Upper lobe of right lung (tissue), 1 donor: ENCODE measurements at regions not wholly inside any gene's neighbourhood (a gene's known extent, or its start where the extent isn't known, plus 50 kb on each side); places are given as distances from the start of the nearest gene placed in this dataset.

Experiments used
- ATAC-seq: fragments of 200-7000 bp; cut with Tn5 transposase; one replicate; pipeline ENCODE4 v1.9.1; 2020; ENCODE audit warnings: mild to moderate bottlenecking, moderate library complexity
- DNase-seq: peaks from one replicate; pipeline ENCODE4 v3.0.0-alpha.2; 2020
- H3K27ac ChIP-seq: fragments of 200-600 bp; one replicate; pipeline ENCODE4 v1.8.0; 2022
- H3K27me3 ChIP-seq: fragments of 200-600 bp; one replicate; pipeline ENCODE4 v1.8.0; 2022; ENCODE audit warnings: mild to moderate bottlenecking
- H3K36me3 ChIP-seq: fragments of 200-600 bp; one replicate; pipeline ENCODE4 v1.8.0; 2022
- H3K4me1 ChIP-seq: fragments of 200-600 bp; one replicate; pipeline ENCODE4 v1.8.0; 2022
- H3K4me3 ChIP-seq: fragments of 200-600 bp; one replicate; pipeline ENCODE4 v1.8.0; 2022; ENCODE audit warnings: mild to moderate bottlenecking
- H3K9me3 ChIP-seq: fragments of 200-600 bp; one replicate; pipeline ENCODE4 v1.8.0; 2022
- intact Hi-C: fragments of 100-400 bp; cut with DNase I; formaldehyde crosslinking; loops from one replicate; pipeline ENCODE4 v1.11.0; 2022
- TF ChIP-seq, protein P1 (sequence below): fragments of 200-600 bp; IDR thresholded peaks from one replicate; pipeline ENCODE4 v1.8.0; 2022; ENCODE audit warnings: antibody characterized with exemption
- donor health status: DM: no; HTN: yes; CAD: no; lungs with severe emphysema.

DNA sequence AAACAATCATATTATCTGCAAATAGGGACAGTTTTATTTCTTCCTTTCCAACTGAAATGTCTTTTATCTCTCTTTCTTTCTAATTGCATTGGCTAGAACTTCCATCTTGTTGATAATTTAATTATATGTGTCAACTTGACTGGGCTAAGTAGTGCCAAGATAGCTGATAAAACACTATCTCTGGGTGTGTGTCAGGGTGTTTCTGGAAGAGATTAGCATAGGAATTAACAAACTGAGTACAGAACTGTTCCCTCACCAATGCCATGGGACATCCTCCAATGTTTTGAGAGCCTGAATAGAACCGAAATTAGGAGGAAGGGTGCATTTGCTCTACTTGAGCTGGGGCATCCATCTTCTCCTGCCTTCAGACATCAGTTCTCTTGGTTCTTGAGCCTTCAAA lies 1027.2 kb downstream of the FAT4 start:
- DNase-seq: no peak
- no peak overlapping the region for H3K4me3 ChIP-seq
- TF ChIP-seq, protein P1, sequence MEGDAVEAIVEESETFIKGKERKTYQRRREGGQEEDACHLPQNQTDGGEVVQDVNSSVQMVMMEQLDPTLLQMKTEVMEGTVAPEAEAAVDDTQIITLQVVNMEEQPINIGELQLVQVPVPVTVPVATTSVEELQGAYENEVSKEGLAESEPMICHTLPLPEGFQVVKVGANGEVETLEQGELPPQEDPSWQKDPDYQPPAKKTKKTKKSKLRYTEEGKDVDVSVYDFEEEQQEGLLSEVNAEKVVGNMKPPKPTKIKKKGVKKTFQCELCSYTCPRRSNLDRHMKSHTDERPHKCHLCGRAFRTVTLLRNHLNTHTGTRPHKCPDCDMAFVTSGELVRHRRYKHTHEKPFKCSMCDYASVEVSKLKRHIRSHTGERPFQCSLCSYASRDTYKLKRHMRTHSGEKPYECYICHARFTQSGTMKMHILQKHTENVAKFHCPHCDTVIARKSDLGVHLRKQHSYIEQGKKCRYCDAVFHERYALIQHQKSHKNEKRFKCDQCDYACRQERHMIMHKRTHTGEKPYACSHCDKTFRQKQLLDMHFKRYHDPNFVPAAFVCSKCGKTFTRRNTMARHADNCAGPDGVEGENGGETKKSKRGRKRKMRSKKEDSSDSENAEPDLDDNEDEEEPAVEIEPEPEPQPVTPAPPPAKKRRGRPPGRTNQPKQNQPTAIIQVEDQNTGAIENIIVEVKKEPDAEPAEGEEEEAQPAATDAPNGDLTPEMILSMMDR: no peak
- no peaks in the 10 kb centered on the region for H3K36me3 ChIP-seq
- no peaks in the 10 kb centered on the region for H3K27me3 ChIP-seq
- intact Hi-C loops: no loop called here
- H3K9me3 ChIP-seq: no peaks in the 10 kb centered on the region
- no peak for ATAC-seq
- H3K4me1 ChIP-seq: no peaks in the 10 kb centered on the region
- no peak overlapping the region for H3K27ac ChIP-seq

DNA sequence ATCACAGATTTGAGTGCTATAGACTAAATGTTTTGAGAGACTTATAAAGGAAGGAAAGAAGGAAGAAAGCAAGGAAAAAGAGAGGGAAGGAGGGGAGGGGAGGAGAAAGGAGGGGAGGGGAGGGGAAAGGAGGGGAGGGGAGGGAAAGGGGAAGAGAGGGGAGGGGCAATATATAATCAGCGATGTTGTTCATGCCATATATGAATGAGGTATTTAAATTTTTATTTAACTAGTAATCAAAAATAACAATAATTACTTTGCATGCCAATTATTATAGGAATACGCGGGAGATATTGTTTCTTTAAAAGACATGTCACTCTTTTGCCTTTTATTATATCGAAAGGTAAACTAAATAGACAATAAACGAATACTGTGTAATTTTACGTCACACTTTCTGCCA lies 1029.7 kb downstream of the FAT4 start:
- H3K36me3 ChIP-seq: no peaks in the 10 kb centered on the region
- no peaks in the 10 kb centered on the region for H3K9me3 ChIP-seq
- no peaks in the 10 kb centered on the region for H3K4me1 ChIP-seq
- DNase-seq: no peak
- ATAC-seq: no peak
- H3K4me3 ChIP-seq: no peak overlapping the region
- no peak overlapping the region for H3K27ac ChIP-seq
- TF ChIP-seq, protein P1: no peak
- no peaks in the 10 kb centered on the region for H3K27me3 ChIP-seq
- intact Hi-C loops: no loop called here

DNA sequence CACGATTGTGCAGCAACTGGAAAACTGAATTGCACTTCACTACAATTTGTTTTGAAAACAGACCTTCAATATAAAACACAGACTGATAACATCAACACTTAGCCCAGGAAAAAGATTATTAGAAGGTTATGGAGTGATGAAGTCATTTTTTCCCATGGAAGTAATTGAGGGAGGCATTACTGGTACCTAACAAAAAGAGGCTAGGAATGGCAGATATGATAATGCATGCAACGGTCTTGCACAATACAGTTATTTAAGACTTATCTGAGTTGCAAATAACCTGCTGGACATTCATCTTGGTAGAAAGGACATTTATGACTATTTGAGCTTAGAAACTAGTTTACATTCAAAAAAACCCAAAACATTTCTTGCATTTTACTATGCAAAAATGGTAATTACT lies 1031.9 kb downstream of the FAT4 start:
- Histone ChIP-seq H3K9me3 (no peaks in the 10 kb centered on the region), H3K27ac (no peak overlapping the region), H3K4me1 (no peaks in the 10 kb centered on the region), H3K36me3 (no peaks in the 10 kb centered on the region), H3K27me3 (no peaks in the 10 kb centered on the region), H3K4me3 (no peak overlapping the region)
- ATAC-seq (no peak), DNase-seq (no peak)
- TF ChIP-seq, protein P1: no peak
- intact Hi-C loops: no loop called here

DNA sequence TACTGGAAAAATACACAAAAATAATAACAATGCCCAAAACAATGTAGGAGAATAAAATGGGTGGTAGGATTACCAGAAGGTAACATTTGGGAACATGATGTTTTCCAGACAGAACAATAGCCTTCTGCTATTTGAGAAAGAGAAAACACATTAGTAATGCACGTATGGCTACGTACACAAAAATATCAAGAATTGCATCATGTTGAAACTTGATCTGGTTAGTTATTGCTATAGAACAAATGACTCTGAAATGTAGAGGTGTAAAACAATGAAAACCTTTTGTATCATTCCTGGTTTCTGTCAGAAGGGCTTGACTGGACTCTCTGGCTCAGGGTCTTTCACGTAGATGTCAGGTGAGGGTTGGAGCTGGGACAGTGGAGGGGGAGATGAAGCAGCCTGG lies 1040.0 kb downstream of the FAT4 start:
- TF ChIP-seq, protein P1: no peak
- H3K4me3 ChIP-seq: no peak overlapping the region
- no peak overlapping the region for H3K27ac ChIP-seq
- H3K4me1 ChIP-seq: no peaks in the 10 kb centered on the region
- intact Hi-C loops: no loop called here
- no peaks in the 10 kb centered on the region for H3K9me3 ChIP-seq
- no peaks in the 10 kb centered on the region for H3K27me3 ChIP-seq
- no peak for DNase-seq
- no peaks in the 10 kb centered on the region for H3K36me3 ChIP-seq
- ATAC-seq: no peak

DNA sequence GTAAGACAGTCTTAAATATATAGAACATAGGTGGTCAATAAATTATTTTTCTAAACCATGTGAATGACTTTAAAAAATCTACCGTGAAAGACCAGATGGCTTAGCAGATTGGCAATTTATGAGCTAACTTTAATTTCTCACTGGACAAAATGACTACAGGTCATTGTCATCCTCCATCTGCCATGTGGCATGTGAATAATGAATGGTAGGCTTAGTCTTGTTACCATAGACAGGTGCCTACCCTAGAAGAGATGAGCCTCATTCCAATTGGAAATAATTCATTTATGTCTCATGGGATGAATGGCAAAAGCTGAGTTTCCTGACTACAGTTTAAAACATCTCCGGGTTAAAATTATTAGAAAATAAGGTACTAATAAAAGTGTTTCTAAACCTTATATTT lies 1043.3 kb downstream of the FAT4 start:
- no peak for ATAC-seq
- H3K4me3 ChIP-seq: no peak overlapping the region
- H3K36me3 ChIP-seq: no peaks in the 10 kb centered on the region
- TF ChIP-seq, protein P1: no peak
- H3K9me3 ChIP-seq: no peaks in the 10 kb centered on the region
- H3K27ac ChIP-seq: no peak overlapping the region
- no peak for DNase-seq
- no peaks in the 10 kb centered on the region for H3K4me1 ChIP-seq
- intact Hi-C loops: no loop called here
- H3K27me3 ChIP-seq: no peaks in the 10 kb centered on the region

DNA sequence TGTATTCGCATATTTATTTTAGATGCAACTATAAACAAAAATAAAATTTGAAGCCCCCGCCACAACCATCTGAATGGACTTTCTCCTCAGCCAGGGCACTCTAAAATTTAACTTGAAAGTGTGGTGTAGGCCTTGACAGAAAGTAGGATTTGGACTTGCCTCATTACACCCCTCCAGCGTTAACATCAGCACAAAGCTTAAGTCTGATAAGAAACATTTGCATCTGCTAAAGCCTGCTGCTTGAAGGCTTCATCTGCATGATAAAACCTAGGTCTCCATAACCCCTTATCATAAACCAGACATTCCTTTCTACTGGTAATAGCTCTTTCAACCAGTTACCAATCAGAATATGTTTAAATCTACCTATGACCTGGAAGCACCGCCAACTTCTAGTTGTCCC lies 1046.5 kb downstream of the FAT4 start:
- no peaks in the 10 kb centered on the region for H3K9me3 ChIP-seq
- intact Hi-C loops: no loop called here
- H3K27ac ChIP-seq: no peak overlapping the region
- H3K27me3 ChIP-seq: no peaks in the 10 kb centered on the region
- no peak overlapping the region for H3K4me3 ChIP-seq
- TF ChIP-seq, protein P1: no peak
- ATAC-seq (no peak), DNase-seq (no peak)
- H3K4me1 ChIP-seq: no peaks in the 10 kb centered on the region
- H3K36me3 ChIP-seq: no peaks in the 10 kb centered on the region
